HG03064 (cell line): ENCODE measurements at regions not wholly inside any gene's neighbourhood (a gene's known extent, or its start where the extent isn't known, plus 50 kb on each side); places are given as distances from the start of the nearest gene placed in this dataset.

Source experiments
- ATAC-seq: cut with Tn5 transposase; IDR thresholded peaks from one replicate; pipeline ENCODE4 v1.9.1; 2021; ENCODE audit warnings: low read depth; ENCODE audit not compliant: unreplicated experiment

DNA sequence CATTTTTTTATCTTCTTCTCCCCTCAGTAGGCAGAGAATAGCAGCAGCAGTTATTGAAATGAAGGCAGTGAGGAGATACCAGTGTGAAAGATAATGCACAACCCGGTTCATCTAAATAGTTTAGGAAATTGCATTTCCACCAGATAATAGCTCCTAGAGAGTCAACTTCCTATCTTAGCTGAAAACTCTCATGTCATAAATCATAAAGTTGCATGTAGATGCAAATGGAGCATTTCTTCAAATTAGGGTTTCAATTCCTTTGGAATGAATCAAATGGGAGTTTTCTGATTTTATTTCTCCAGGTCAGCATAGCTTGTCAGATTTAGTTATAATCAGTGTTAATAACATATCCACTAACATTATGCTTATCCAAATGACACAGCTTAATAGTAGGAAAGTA lies 335.3 kb downstream of the CNTNAP4 start:
- no peak for ATAC-seq

DNA sequence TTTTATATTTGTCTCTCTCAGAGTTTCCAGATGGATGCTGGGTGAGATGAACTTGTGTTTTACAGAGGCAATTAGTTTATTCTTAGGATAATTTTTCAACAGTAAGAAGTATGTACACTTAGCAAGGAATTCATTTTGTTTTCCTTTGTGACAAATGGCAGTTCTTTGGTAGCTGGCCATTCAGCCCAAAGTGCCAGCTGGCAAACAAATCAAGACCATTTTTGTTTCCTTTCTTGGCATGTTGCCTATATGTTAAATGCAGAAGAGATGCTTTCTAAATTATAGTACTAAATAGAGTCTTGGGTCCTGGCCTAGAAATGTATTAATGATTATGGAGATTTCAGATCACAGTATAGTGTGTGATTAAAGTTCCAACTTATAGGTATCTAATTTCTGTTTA lies 337.1 kb downstream of the CNTNAP4 start:
- ATAC-seq: no peak

DNA sequence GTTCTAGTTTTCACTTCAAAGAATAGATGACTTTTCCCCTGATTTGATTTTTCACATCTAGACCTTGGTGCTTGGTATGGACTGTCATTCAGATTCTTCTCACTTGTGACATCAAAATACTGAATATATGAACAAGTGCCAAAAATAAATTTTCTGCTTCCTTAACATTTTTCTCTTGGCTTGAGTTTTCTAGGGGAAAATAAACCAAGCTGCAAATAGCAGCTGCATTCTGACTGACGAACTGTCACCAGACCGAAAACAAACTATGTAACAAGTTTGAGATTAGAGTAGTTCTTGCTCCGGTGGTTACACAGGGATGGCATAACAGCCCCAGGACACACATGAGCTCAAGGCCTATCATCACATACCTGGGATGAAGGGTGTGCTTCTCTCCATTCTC lies 345.7 kb downstream of the CNTNAP4 start:
- no peak for ATAC-seq

DNA sequence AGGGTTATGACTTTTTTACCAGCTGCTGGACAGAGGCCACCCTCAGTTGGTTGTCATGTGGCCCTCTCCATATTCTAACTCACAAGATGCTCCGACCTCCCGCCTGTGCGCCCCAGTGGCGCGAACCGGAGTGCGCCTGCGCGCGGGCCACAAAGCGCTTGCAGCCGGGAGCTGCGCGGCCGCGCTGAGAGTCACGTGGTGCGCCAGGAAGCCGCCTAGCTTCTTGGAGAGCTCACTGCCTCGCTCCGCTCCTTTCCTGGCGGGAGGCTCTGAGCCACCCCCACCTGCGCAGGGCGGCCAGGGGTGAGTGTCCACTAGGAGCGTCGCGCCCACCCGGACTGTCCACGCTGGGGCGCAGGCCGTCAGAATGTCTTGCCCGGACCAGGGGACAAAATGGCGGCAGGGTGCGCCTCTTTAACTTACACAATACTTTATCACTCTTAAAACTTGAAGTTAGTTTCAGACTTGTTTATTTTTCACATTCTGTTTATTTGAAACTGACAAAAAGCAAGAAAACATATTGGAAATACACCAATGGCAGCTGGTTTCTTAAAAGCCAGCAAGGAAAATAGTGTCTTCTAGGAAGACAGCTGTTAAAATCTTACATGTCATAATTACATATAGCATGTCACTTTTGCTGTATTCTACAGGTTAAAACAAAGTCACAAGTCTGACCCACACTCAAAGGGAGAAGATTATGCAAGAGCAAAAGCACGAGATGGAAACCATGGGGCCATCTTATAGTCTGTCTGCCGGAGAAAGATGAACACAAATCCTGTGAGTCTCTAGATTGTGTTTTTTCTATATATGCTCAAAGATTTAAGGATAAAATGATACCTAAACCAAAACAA lies 357.9 kb downstream of the CNTNAP4 start:
- no peak for ATAC-seq

DNA sequence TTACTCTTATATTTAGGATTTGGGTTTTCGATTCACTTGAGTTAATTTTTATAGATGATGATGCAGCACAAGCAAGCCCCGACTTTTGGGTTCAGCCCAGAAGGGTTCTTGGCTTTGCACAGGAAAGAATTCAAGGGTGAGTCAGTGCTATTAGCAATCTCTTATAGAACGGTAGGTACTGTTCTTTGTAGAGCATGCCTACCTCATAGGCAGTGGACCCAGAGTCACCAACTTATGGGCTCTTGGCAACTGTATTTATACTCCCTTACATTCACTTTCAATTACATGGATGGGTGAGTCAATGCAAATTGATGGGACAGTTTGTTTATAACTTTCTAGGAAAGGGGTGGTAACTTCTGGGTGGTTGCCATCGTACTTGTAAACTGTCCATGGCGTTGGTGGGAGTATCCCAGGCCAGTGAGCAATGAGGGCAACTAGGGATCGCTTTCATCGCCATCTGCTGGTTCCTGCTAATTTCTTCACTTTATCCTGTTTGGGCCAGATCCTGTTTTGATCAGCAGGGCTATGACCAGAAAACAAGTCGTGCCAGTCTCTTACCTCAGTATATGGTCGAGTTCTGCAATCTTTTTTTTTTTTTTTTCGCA lies 362.6 kb downstream of the CNTNAP4 start:
- no peak for ATAC-seq

DNA sequence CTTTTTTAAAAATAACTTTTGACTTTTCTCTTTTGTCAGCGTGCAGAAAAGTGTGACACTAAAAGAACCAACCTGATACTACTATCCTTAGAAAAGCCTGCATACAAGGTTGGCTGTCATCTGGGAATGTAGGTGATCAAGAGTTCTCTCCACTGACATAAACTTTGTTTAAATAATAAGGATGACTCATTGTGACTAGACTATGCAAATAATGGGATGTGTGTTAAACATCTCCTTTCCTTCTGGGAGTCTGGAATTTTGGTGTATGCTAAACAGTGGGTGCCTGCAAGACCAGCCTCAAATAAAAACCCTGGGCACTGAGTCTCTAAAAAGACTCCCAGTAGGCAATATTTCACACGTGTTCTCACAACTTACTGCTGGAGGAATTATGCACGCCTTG lies 373.4 kb downstream of the CNTNAP4 start:
- no peak for ATAC-seq

DNA sequence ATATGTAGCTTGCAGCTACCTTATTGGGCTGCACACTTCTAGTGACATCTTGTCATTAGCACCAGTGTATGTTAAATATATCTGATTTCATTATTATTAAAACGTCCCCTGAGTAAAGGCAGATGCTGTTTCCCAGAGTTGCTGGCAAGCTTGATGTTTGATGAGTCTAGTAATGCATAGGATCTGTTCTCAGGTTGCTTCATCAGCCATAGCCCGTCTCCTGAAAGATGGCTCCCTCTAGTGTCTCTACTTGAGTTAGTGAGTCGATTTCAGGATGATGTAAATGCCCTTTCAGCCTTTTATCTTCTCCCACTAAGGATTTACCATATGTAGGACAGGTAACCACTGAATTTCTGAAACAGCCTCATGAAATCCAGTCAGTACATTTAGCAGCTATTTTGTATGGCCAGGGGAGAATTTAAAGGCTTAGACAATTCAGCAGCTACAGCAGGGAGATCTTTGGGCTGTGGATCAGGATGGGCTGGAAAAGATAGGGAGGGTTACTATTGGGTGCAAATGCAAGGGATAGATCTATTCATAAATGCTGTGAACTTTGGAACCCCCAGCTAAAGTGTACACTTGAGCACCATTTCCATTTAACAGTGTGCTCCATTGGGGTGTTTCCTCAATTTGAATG lies 376.3 kb downstream of the CNTNAP4 start:
- no peak for ATAC-seq

DNA sequence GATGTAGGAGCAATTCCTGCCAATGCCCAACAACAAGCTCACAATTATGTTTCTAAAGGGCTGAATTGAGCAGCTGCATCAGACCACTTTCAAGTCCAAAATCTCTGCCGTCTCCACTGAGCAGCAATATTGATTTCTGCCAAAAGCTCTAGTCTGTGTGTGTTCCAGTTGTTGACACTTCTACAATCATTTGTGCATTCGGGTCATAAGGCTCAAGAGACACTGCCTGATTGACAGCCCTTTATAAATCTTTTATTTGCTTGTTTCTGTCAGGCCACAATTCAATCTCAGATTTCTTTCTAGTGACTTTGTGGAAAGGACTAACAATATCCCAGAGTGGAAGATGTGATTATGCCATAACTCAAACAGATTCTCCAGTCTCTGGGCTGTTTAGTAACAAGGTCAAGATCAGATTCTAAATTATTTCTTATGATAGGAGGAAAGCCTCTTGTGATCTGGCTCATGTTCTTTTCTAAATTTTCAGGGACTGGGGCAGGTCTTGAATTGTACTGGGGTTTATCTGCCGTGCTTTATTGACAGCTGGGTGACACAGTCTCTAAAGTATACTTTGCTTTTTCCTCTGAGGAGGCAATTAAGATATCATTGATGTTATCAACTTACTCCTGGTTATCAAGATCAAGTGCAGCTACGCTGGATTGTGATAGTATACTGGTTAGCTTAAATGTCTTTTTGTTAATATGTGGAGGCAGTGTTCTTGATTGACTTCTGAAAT lies 377.1 kb downstream of the CNTNAP4 start:
- no peak for ATAC-seq

DNA sequence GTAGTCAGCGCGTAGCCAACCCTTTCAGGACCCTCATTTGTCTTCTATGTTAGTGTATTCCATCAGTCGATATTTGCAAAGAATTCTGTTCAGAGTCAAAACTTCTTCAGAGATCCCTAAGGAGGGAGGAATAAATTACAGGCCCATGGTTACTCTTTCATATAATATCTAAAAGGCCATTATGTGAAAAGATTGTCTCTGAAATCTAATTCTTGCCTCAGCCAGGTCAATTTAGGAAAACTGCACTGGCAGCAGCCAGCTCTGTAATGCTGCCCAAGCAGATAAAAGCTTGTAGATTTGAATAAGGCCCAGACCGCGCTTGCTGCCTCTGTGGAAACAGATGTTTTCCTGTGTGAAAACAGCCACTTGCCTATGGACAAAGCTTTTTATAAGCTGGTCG lies 379.8 kb downstream of the CNTNAP4 start:
- no peak for ATAC-seq

DNA sequence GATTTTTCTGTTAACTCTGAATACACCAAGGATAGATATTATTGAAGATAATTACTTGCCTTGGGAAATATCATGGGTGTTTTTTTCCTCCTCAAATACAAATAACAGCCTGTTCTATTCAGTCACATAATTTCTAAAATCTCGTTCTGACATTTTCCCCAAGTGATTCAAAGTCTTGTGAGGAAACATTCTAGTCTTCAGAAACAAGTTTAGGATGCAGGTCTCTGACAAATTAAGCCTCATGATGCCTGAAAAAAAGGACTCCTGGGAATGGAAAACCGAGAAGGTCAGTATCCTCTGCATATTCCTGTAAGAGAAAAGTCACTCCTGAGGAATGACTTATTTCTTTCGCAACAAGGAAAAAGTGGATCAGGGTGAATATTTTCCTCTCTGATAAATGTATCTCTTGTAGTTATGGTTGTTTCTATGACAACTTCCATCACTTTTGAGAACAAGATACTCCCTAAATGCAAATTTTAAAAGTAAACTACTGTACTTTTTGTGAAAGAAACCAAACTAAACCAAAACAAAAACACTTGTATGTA lies 384.6 kb downstream of the CNTNAP4 start:
- no peak for ATAC-seq

DNA sequence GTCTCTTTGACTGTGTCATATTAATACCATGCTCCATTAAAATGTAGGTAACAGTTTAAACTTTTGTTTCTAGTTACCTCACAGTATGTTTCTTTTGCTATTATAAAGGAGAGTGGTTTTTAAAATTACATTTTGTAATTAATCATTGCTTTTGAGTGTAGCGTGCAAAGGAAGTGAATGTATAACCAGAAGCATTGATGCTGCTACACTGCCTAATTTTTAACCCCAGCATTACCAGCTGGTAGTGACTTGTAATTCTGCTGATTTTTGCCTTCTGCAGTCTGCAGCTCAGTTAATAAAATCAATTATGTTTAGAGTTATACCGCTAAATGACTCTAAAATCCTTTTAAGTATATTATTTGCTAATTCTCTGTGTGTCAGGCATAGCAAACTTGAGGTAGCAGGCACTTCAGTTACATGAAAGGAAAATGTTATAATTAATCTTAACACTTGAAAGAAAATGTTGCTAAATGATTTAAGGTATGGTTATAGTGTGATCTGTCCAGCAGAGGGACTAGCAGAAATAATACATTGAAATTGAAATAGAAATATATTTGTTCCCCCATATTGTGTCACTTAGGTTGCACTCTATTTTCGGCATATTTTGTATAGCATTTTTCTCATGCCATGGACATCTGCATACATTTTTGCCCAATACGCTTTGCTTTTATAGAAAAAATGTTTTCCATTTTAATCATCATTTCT lies 388.5 kb downstream of the CNTNAP4 start:
- ATAC-seq: no peak

DNA sequence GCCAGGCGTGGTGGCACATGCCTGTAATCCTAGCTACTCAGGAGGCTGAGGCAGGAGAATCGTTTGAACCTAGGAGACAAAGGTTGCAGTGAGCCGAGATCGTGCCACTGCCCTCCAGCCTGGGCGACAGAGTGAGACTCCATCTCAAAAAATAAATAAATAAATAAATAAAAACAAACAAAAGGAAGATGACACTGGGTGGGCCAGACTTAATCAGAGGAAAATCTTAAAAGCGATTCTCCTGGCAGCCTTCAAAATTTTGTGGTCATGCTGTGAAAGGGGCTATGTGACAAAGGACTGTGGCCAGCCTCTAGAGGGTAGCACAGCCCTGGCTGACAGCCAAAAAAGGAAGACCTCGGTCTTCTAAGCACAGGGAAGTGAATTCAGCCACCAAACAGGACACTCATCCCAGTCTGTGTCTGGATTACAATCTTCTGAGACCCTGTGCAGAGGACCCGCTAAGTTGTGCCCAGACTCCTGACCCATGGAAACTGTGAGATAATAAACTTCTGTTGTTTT lies 391.1 kb downstream of the CNTNAP4 start:
- no peak for ATAC-seq

DNA sequence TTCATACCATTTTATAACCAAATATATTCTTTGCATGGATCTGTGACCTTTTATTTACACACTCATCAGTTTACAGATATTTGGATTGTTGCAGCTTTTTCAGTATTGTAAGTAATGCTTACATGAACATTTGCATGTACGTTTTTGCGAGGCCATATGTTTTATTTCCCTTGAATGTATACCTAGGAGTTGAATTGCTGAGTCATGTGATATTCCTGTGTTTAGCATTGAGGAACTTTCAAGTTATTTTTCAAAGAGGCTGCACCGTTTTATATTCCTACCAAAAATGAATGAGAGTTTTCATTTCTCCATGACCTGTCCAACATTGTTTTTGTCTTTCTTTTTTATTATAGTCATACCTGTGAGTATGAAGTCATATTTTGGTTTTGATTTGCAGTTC lies 392.1 kb downstream of the CNTNAP4 start:
- ATAC-seq: no peak

DNA sequence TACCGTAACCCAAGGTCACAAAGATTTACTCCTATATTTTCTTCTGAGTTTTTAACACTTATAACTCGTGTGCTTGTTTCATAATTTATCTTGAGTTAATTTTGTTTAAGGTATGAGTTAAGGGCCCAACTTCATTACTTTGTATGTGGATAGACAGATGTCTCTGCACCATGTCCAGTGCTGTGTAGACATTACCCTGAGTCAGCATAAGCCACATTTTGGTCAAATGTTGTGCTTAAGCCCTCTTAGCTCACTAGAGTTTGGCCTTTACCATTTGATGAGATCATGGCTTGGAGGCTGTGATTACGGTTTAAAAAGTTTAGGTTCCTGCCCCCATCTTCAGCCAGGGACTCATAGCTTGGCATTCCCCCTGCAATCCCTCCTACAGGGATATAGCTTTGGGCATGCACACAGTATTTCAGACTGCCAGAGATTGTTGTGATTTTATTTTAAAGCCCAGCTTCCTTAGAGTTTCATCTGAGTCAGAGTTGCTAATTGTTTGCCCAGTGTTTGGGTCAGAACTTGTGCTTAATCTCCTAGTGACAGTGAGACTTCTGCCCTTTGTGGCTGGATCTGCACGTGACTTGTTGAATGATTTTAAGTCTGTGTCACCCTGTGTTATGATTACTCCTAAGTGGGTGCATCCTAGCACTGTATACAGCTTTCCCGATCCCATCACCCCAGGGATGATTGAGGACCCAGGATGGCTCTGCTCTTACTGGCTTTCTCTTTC lies 393.1 kb downstream of the CNTNAP4 start:
- no peak for ATAC-seq

DNA sequence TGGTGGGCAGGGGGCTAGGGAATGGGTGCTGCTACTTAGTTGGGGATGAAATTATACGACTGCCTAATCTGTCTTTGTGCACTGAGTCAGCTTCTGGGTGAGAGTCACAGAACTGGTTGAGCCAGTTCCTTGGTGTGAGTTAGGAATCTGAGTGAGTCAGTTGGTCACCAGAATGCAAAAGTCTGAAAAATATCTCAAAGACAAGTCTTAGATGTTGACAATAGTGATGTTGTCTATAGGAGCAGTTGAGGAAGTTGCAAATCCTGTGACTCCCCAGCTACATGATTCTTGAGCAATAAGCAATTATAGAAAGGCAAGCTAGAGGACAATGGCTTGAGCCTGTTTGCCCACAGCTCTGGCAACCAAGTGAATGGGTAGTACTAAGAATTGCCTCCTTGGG lies 399.2 kb downstream of the CNTNAP4 start:
- ATAC-seq: no peak

DNA sequence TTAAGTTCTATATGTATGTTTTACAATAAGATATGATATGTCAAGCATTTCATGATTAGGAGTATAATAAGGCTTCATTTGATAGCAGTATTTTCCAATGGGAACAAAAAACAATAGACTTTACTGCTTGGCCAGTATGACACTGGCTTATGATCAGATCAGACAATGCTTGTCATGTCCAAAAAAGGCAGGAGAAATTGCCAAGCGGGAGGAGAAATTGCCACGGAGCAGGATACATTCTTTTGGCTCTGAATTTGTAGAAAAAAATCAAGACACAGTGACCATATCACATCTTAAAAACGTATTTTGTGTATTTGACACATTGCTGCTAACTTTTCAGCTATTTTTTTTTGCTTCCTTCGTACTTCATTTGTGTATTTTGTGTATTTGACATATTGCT lies 404.1 kb downstream of the CNTNAP4 start:
- no peak for ATAC-seq

DNA sequence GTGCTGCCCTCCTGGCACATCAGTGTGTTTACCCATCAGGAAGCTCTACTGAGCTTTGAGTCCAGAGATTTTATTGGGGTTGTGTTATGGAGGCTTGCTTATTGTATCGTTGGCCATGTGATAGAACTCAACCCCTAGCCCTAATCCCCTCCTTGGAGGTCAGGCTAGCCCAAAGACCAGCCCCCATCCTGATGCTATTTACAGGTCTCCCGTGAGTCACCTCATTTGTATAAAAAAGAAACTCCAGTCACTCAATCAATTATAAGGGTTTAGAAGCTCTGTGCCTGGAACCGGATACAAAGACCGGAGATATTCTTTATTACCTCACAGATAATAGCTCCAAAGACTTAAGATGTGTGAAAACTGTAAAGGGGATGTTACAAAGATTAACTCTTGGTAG lies 405.9 kb downstream of the CNTNAP4 start:
- no peak for ATAC-seq

DNA sequence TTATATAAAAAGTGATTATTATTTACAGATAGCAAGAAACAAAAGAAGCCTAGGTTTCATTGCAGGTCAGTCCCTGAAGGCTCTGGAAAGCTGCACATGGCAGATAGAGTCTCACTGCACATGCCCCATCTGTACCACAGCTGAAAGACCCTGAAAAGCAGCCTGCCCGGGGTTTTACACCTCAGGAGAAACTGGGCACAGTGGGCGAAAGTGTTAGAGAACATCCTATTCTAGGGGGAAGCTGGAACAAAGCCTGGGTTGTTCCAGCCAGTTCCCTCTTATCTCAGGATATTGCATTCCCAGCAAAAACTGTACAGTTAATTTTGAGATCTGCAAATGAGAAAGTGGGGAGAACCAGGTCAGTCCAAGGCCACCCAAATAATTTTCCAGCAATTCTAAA lies 419.7 kb downstream of the CNTNAP4 start:
- no peak for ATAC-seq

DNA sequence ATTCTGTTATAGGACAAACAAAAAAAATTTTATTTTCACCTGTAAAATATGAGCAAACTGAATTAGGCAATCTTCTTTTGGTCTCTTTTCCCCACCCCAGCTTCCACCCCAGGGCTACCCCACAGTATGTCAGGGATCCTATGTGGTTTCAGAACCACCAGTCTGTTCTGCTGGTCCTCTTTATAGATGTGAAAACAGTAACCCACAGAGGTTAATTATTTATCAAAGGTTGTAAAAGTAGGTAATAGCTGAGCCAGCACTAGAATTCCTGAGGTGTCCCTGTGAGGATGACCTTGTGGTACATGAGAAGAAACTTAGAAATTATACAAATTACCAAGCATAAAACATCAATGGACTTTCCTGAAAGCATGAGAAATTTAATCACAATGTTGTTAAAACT lies 428.7 kb downstream of the CNTNAP4 start:
- no peak for ATAC-seq
